SK-N-SH (cell line): ENCODE measurements at regions not wholly inside any gene's neighbourhood (a gene's known extent, or its start where the extent isn't known, plus 50 kb on each side); places are given as distances from the start of the nearest gene placed in this dataset.
A peak's percentile ranks its signal among the peaks of the same experiment; 100 is the strongest.

Experiments used
- JUND ChIP-seq: IDR thresholded peaks from 2 replicates; pipeline ENCODE4 v1.4.0; 2012
- MEF2A ChIP-seq: IDR thresholded peaks from 2 replicates; pipeline ENCODE4 v1.4.0; 2012; ENCODE audit warnings: low read depth, borderline replicate concordance
- MXI1 ChIP-seq: IDR thresholded peaks from 2 replicates; pipeline ENCODE4 v1.6.1; 2012; ENCODE audit warnings: mild to moderate bottlenecking, low read depth, low read length, improper control_type of control experiment
- POLR2AphosphoS5 ChIP-seq: IDR thresholded peaks from 2 replicates; pipeline ENCODE4 v1.6.1; 2012; ENCODE audit warnings: low read depth, low read length
- RAD21 ChIP-seq: IDR thresholded peaks from 2 replicates; pipeline ENCODE4 v1.6.1; 2012; ENCODE audit warnings: mild to moderate bottlenecking, low read length
- RCOR1 ChIP-seq: fragments of 150-350 bp; IDR thresholded peaks from 2 replicates; pipeline ENCODE4 v1.6.1; 2017; ENCODE audit warnings: antibody characterized with exemption, low read length
- RFX5 ChIP-seq: IDR thresholded peaks from 2 replicates; pipeline ENCODE4 v1.6.1; 2012; ENCODE audit warnings: mild to moderate bottlenecking, improper control_type of control experiment, low read length
- RXRA ChIP-seq: IDR thresholded peaks from 2 replicates; pipeline ENCODE4 v1.4.0; 2012; ENCODE audit warnings: low read depth, mild to moderate bottlenecking, borderline replicate concordance
- SIN3A ChIP-seq: IDR thresholded peaks from 2 replicates; pipeline ENCODE4 v1.6.1; 2012; ENCODE audit warnings: low read depth, mild to moderate bottlenecking, low read length, moderate library complexity, borderline replicate concordance
- TCF12 ChIP-seq: IDR thresholded peaks from 2 replicates; pipeline ENCODE4 v1.4.0; 2012
- TF ChIP-seq, protein P1 (sequence below): fragments of 200-600 bp; sonication (generic); IDR thresholded peaks from 2 replicates; pipeline ENCODE4 v1.6.1; 2017; ENCODE audit warnings: antibody characterized with exemption, mild to moderate bottlenecking, moderate library complexity
- TF ChIP-seq, protein P2 (sequence below): IDR thresholded peaks from 2 replicates; pipeline ENCODE4 v1.4.0; 2012; ENCODE audit warnings: low read depth
- TF ChIP-seq, protein P3 (sequence below): IDR thresholded peaks from 2 replicates; pipeline ENCODE4 v1.4.0; 2012; ENCODE audit warnings: low read depth, borderline replicate concordance

DNA sequence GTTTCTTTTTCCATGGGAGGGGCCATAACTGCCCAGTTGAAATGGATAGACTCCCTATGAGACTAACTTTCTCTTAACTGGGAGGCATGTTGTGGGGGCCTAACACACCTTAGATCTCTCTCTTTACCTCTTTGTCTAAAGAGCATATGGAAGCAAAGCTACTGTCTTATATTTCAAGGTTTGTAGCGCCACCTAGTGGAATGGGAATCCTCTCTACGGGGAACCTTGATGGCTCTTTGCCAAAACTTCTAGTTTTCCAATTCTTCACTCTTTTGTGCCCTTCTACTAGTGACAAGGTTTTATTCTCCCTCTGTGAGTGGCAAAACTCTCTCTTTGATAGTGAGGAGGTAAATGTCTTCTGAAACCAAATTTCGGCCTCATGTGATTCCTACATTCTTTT, 1030.4 kb upstream of the CADM2 start:
- TF ChIP-seq, protein P1, sequence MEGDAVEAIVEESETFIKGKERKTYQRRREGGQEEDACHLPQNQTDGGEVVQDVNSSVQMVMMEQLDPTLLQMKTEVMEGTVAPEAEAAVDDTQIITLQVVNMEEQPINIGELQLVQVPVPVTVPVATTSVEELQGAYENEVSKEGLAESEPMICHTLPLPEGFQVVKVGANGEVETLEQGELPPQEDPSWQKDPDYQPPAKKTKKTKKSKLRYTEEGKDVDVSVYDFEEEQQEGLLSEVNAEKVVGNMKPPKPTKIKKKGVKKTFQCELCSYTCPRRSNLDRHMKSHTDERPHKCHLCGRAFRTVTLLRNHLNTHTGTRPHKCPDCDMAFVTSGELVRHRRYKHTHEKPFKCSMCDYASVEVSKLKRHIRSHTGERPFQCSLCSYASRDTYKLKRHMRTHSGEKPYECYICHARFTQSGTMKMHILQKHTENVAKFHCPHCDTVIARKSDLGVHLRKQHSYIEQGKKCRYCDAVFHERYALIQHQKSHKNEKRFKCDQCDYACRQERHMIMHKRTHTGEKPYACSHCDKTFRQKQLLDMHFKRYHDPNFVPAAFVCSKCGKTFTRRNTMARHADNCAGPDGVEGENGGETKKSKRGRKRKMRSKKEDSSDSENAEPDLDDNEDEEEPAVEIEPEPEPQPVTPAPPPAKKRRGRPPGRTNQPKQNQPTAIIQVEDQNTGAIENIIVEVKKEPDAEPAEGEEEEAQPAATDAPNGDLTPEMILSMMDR: peak; percentile 51
- TF ChIP-seq MXI1 (no peak), RAD21 (peak; percentile 51), POLR2AphosphoS5 (no peak), RCOR1 (no peak), SIN3A (no peak), TCF12 (no peak), RFX5 (no peak), RXRA (no peak), MEF2A (no peak), JUND (no peak)
- TF ChIP-seq, protein P2, sequence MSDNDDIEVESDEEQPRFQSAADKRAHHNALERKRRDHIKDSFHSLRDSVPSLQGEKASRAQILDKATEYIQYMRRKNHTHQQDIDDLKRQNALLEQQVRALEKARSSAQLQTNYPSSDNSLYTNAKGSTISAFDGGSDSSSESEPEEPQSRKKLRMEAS: no peak
- TF ChIP-seq, protein P3, sequence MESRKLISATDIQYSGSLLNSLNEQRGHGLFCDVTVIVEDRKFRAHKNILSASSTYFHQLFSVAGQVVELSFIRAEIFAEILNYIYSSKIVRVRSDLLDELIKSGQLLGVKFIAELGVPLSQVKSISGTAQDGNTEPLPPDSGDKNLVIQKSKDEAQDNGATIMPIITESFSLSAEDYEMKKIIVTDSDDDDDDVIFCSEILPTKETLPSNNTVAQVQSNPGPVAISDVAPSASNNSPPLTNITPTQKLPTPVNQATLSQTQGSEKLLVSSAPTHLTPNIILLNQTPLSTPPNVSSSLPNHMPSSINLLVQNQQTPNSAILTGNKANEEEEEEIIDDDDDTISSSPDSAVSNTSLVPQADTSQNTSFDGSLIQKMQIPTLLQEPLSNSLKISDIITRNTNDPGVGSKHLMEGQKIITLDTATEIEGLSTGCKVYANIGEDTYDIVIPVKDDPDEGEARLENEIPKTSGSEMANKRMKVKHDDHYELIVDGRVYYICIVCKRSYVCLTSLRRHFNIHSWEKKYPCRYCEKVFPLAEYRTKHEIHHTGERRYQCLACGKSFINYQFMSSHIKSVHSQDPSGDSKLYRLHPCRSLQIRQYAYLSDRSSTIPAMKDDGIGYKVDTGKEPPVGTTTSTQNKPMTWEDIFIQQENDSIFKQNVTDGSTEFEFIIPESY: no peak
